HG02588 (cell line): ENCODE measurements at regions not wholly inside any gene's neighbourhood (a gene's known extent, or its start where the extent isn't known, plus 50 kb on each side); places are given as distances from the start of the nearest gene placed in this dataset.

Experiments used
- ATAC-seq: cut with Tn5 transposase; IDR thresholded peaks from one replicate; pipeline ENCODE4 v1.9.1; 2021; ENCODE audit warnings: mild to moderate bottlenecking, moderate library complexity; ENCODE audit not compliant: unreplicated experiment

DNA sequence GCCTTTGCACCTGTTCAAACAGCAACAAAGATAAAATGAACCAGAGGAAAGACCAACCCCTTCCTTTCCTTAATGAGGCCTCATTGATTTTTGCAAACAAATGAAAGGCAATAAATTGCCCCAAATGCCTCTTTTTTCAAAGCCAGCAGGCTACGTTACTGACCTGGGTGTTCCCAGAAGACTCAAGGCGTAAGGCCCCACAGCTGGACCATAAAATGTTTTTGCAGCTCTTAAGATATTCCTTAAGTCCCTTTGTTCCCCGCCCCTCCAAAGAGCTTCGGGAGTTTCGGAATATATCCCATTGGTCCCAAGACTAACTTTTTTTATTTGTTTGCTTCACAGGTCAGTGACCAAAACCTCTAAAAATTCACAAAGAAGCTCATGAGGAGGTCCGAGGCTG lies 462.9 kb upstream of the PRICKLE1 start:
- no peak for ATAC-seq

DNA sequence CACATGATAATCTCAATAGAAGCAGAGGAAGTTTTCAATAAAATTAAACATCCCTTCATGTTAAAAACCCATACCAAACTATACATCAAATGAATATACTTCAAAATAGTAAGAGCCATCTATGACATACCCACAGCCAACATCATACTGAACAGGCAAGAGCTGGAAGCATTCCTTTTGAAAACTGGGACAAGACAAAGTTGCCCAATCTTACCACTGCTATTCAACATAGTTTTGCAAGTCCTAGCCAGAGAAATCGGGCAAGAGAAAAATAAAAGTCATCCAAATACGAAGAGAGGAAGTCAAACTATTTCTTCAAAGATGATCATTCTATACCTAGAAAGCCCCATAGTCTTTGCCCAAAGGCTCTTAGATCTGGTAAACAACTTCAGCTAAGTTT lies 454.7 kb upstream of the PRICKLE1 start:
- no peak for ATAC-seq

DNA sequence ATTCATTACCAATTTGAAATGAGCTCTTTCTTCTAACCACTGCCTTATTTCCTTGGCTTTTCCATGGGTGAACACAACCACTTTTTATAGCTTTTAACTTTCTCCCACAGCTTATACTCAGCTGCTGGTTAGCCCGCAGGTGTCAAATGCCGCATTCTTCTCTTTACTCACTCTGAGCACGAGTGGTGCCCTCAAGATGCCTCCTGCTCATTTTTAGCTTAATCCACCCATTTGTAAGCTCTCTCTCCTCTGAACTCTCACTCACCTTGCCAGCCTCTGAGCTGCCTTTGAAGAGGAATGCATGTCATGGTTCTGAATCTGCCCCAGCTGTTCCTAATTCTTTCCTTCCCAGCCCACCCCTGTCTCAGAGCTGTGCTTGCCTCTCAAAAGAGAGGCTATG lies 449.4 kb upstream of the PRICKLE1 start:
- ATAC-seq = no peak

DNA sequence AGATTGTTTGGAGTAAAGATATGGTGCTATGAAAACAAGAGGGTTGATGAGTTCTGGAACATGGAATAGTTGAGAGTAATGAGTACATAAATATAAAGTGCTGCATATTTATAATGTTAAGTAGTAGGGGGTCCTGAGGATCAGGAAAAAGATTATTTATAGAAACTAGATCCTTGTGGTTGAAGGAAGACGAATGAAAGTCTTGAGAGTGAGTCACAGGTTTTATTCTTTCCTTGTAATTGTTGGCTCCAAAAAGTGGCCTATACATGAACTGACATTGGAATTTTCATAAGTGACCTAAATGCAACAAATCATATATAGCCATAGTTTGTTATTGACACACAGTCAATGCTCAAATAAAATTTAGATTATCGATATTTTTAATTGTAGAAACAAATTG lies 440.4 kb upstream of the PRICKLE1 start:
- ATAC-seq = no peak

DNA sequence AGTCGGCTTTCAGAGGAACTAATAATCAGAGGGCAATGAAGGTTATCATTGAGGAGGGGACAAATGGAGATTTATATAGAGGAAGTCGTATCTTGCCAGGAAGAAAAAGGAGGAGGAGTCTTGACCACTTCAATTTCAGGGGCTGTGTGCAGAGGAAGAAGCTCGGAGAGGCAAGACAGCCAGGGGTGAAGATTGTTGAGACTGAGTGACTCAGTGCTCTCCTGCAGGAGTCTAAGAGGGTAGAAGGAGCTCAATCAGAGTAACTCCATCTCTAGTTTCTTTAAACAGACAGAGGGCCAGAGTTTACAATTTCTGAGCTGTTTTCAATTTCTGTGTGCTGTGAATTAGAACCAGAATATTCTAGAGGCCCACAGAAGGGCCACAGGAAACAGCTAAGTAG lies 439.3 kb upstream of the PRICKLE1 start:
- no peak for ATAC-seq

DNA sequence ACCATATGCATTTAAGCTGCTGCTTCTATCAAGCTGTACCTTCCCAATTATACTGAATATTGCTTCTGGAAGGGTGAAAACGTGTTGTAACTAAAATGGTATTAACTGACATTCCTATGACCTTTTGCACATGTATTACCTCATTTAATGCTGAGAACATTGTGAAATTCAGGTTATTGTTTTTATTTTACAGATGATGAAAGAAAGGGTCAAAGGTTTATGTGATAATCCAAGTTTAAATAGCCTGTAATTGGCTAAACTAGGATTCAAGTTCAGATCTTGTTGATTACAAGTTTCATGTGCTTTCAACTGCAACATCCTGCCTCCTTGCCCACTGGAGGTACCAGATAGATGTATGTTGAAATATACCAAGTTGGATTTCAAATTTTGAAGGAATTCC lies 433.3 kb upstream of the PRICKLE1 start:
- no peak for ATAC-seq

DNA sequence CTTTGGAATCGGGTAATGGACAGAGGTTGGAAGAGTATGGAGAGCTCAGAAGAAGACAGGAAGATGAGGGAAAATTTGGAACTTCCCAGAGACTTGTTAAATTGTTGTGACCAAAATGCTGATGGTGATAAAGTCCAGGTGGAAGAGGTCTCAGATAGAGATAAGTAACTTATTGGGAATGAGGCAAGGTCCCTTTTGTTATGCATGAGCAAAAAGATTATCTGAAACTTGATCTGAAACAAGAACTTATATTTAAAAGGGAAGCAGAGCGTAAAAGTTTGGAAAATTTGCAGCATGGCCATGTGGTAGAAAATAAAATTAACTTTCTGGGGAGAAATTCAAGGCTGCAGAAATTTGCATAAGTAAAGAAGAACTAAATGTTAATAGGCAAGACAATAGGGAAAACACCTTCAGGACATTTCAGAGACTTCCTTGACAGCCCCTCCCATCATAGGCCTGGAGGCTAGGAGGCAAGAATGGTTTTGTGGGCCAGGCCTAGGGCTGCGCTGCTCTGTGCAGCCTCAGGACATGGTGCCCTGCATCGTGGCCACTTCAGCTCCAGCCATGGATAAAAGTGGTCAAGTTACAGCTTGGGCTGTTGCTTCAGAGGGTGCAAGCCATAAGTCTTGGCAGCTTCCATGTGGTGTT lies 425.7 kb upstream of the PRICKLE1 start:
- ATAC-seq = no peak

DNA sequence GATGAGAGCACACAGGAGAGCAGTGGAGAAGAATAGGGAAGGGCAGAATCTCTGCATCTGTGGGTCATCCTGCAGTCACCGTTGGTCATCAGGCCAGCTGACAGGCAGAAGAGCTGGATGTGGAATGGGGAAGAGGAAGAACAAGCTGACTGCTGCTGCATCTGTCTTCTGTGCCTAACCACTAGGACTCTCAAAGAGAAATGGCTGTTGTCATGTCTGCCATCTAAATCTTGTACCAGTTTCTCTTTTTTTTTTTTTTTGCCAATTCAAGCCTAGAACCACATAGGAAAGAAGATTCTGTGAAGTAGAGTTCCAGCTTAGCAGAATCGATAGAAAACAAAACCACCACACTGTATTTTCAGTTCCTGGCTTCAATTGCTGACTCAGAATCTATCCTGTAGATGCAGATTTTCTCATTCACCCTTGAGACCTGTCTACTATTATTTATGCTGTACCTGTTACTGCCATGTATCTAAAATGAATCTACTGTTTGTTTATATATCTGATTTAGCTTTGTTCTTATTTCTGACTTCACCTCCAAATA lies 421.9 kb upstream of the PRICKLE1 start:
- ATAC-seq = peak; percentile 90

DNA sequence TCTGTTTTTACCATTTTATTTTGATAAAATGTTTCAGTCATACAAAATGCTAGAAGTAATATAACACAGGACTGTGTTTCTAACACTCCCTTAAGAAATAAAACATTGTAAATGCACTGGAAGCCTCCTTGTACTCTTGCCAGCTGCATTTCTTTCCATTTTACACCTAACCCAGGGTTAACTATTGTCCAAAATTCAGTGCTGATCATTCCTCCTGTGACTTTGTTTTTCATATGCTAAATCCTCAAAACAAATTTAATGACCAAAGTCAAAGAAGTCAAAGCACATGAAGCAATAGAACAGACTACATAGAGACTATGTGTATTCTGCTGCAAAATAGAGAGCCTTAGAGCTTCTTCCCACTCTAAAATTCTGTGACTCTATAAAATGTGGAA lies 420.3 kb upstream of the PRICKLE1 start:
- no peak for ATAC-seq

DNA sequence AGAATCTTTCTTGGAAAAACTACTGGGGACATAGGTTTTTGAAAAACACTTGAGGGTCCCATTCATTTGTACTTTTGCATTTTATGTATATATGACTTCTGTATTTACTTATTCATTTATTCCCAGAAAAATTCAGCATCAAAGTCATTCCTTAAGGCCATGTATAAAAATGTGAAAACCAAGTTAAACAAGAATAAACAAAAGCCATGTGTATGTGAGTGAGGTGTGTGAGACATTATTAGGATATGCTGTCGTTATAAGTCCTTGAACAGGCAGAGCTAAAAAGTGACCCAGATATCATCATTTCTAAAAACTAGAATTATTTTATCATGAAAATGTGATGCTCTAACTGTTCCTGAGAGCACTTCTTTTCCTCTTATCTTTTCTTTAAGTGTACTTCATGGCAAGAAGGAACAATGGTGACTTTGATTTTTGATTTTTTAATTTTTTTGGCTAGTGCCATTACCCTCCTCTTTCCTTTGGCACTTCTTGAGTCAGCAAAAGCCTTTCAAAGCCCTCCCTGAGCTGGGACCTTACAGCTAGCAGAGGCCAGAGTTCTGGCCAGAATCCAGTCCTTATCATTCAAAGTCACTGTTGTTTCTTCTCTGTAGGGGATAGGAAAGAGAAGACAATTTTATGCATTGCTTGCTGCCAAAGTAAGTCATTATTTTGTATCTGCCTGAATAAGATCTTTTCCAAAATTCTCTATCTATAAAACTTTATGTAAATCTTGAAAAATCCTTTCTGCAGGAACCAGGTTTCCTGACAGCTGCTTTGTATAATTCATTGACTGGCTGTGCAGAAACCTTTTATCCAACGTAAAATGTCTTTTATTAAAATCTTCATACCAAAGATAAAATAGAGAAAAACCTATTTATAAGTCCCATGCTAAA lies 419.7 kb upstream of the PRICKLE1 start:
- ATAC-seq = no peak

DNA sequence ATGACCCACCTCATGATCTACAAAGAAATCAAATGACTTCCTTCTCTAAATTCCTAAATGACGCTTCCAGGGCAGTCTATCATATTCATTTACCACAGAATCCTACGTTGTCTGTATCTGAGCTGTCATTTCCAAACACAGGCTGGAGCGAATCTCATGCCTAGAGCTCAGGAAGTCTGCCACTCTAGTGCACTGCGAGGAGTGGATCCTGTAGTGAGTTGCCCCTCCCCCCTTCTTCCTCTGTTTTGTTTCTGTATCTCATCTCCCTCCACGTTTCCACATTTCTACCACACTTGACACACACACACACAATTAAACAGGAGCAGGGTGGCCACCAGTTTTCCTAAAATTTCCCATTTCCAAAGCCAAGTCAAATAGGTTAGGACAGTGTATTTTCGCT lies 415.4 kb upstream of the PRICKLE1 start:
- ATAC-seq = no peak

DNA sequence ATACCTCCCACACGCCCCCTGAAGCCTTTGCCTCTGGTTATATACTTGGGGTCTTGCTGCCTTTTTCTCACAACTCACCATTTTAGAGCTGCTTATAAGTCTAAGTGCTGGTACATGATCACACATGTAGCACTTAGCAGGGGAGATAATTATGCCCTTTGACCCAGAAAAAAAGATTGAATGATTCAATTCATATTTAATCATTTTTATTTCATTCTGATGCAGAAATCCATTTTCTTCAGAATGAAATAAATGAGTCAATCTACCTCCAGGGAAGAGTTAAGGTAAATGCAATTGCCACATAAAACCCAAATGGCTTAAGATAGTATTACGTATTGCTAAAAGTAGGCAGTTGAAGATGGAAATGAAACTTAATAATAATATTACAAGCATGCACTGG lies 414.6 kb upstream of the PRICKLE1 start:
- ATAC-seq = no peak

DNA sequence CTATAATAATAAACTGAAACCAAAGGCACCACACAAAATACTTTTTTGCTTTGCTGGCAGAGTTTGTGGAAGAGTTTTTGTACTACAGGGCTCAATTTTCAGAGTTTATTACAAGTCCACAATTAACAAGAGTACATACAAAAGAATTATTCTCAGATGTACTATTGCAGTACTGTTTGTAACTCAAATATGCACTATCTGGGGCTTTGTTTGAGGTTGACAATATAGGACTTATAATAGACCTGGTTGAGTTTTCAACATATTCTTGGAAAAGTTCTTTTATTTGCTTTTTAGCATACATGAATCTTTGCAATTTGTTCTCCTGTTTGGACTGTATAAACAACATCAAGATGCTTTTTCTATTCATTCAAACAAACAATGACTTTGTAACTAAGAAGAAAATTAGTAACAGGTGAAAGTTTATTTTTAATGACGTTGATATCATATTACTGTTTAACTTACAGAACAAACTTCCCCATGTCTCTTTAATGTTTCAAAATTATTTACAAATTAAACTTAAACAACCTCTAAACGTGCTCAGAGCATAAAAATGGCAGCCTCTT lies 407.4 kb upstream of the PRICKLE1 start:
- no peak for ATAC-seq

DNA sequence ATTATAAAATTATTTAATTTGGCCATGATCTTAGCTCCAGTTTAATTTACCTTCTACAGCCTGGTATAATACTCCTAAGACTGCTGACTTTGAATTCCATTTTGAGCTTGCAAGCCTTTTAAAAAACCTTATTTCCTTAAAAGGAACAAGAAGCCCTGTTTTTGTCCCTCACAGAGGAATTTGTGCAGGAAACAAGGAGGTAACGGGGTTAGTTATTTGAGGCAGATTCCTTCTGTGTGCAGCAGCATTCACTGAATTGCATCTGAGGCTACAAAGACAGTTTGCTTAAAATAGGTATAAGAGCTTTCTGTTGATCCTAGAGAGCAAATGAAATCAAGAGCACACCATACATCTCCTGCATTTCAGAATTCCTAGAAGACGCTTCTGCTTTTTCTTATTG lies 403.3 kb upstream of the PRICKLE1 start:
- ATAC-seq = no peak

DNA sequence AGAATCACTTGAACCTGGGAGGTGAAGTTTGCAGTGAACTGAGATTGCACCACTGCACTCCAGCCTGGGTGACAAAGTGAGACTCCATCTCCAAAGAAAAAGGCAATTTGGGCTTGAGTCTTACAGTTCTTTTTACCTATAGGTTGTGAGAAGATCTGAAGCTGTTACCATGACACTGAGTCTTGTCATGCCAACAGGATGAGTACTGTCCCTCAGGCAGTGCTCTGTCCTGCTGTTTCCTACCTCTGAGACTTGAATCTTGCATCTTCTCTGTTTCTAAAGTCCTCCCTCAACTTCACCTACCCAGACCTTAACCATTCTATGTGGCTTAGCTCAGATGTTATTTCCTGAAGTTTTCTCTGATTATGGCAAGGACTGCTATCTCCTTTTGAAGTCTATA lies 400.8 kb upstream of the PRICKLE1 start:
- ATAC-seq = no peak

DNA sequence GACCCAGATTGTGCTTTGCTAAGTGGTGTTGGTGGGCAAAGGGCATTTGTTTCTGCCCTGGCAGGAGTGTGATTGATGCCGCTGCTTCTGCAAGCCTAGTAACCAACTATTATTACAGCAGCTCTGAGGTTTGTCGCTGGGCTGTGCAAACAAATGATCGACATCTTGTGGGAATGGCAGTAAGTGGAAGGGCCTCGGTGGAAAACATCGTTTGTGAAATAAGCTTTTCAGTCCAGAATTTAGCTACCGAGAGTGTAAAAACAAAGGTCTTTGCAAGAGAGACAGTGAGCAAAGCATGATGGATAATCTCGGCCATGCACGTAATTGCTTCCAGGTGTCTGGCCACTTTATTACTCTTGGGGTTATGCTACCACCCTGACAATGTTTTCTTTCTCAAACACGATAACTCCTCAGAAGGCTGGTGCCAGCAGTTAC lies 397.7 kb upstream of the PRICKLE1 start:
- ATAC-seq = no peak

DNA sequence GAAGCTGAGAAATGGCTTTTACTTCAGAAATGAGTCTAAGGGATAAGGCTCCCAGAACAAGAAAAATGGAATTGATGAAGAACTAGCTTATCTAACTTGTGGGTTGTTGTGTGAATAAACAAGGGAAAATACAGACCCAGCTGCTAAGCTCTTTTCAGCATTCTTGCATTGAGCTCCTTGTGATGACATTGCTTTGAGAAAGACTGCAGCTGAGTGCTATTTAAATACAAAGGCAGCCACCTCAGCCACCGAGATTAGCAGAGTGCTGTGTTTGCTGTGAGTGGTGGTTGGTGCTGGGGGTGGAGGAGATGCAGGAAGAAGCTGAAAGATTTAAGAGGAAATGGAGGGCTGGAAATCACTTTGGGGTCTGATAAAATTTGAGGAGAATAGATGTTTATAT lies 396.0 kb upstream of the PRICKLE1 start:
- ATAC-seq = no peak

DNA sequence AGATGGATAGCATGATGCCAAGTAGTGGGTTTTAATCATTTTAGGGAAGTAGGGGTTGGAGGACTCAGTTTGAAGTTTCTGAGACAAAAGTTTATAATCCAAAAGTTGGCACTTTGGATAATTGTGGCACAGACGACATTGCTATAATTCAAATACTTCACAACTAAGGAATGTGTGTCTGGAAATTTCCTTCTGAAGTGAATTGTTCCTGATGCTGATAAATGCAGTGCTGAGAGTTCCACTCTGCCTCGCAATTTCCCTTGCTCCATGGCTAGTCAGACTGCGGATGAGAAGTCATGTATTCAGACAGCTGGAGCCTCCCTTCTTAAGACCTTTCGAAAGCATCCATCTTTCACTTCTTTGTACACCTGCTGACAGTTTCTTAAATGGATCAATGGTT lies 393.3 kb upstream of the PRICKLE1 start:
- no peak for ATAC-seq

DNA sequence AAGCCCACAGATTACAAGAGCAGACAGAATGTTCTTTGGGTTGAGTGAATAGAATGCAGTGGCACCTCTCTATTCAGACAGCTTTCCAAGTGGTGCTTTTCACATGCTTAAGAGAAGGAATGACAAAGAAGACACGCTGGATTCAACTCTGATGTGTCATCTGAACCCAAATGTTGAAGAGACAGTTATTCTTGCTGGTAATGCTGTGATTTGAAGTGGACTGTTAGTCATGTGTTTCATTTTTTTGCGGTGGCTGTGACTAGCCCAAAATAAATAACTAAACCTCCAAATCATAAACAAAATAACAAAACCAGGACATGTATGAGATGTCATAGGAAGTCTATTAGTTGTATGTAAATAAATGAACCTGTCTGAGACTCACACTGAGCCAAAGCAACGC lies 391.8 kb upstream of the PRICKLE1 start:
- ATAC-seq = no peak

DNA sequence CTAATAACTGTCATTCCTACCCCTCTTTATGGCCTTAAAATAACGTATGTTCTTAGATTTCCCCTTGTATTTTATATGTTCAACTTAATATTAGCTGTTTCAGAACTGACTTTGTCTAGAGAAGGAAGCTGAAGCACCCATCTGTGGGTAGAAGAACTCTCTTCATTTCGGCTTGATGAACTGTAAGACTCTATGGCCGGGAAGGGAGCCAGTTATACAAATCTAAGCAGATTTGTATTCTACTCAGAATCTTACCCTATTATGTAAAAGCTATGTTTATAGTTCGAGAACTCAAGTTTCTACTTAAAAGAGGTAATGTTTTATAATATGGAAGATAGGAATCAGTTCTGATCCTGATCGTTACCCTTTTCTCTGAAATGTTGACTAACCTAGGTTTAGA lies 390.9 kb upstream of the PRICKLE1 start:
- no peak for ATAC-seq

DNA sequence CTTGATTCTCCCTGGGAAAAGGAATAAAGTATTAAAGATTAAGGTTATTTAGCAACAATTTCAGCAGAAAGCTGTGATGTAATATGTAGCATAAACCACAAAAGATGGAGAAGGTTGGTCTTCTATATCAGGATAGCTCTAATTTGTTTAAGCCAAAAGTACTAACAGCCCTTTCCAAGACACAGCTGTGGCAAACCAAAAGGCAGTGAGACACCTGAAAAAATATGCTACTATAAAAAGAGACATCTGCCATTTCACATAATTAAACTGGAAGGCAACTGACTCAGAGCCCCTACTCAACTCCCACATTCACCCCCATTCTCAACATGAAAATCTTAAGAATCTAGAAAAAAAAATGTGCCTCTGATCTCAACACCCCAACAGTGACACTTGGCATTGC lies 390.2 kb upstream of the PRICKLE1 start:
- no peak for ATAC-seq

DNA sequence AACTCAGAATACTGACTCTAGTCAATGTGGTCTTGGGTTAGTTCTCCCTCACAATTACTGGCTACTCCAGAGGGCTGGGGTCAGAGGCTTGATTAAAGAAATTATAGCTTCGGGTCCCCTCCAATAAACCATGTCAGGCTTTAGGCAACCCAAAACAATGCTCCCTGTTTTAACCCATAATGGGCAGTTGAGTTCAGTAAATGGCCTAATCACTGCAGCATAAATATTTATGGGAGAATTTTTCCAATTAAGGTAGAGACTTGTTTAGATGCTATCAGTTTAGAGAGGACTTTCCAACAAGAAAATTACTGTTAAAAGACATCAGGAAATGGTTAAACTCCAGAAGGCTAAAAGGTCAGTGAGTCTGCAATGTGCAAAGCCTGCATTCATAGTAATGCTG lies 389.2 kb upstream of the PRICKLE1 start:
- no peak for ATAC-seq
